Astrocyte (in vitro differentiated cells and primary cell): ENCODE measurements at regions not wholly inside any gene's neighbourhood (a gene's known extent, or its start where the extent isn't known, plus 50 kb on each side); places are given as distances from the start of the nearest gene placed in this dataset.

Experiments used
- DNase-seq: peaks from one replicate; pipeline ENCODE4 v3.0.0-alpha.2; 2010; ENCODE audit warnings: low read depth
- FAIRE-seq: peaks from 2 replicates; lab custom pipeline; 2011; peaks lifted over from hg19 to GRCh38; lab: Jason Lieb, UNC
- H2AFZ ChIP-seq: 2 replicates; pipeline ENCODE4 v1.6.0; 2012; ENCODE audit warnings: low read depth, low read length, inconsistent platforms
- H3K27ac ChIP-seq: 2 replicates; pipeline ENCODE4 v1.5.1; 2011; ENCODE audit warnings: low read depth, low read length, inconsistent platforms
- H3K27me3 ChIP-seq: 2 replicates; pipeline ENCODE4 v1.6.0; 2011; ENCODE audit warnings: low read length, inconsistent platforms; ENCODE audit not compliant: insufficient read depth
- H3K36me3 ChIP-seq: 2 replicates; pipeline ENCODE4 v1.5.1; 2011; ENCODE audit warnings: low read length, inconsistent platforms; ENCODE audit not compliant: insufficient read depth
- H3K4me1 ChIP-seq: 2 replicates; pipeline ENCODE4 v1.5.1; 2011; ENCODE audit warnings: low read length, inconsistent platforms; ENCODE audit not compliant: insufficient read depth
- H3K4me2 ChIP-seq: 2 replicates; pipeline ENCODE4 v1.6.0; 2012; ENCODE audit warnings: low read length, inconsistent platforms
- H3K4me3 ChIP-seq: 2 replicates; pipeline ENCODE4 v1.5.1; 2011; ENCODE audit warnings: low read depth, mild to moderate bottlenecking, low read length, inconsistent platforms; ENCODE audit not compliant: insufficient read depth
- H3K79me2 ChIP-seq: 2 replicates; pipeline ENCODE4 v1.6.0; 2012; ENCODE audit warnings: mild to moderate bottlenecking, low read length, inconsistent platforms; ENCODE audit not compliant: insufficient read depth
- H3K9ac ChIP-seq: 2 replicates; pipeline ENCODE4 v1.6.0; 2012; ENCODE audit warnings: mild to moderate bottlenecking, low read length, inconsistent platforms
- H3K9me3 ChIP-seq: 2 replicates; pipeline ENCODE4 v1.5.1; 2012; ENCODE audit warnings: low read depth, mild to moderate bottlenecking, low read length, inconsistent platforms; ENCODE audit not compliant: insufficient read depth
- H4K20me1 ChIP-seq: 2 replicates; pipeline ENCODE4 v1.6.0; 2012; ENCODE audit warnings: low read length, inconsistent platforms; ENCODE audit not compliant: insufficient read depth
- H3K27ac Mint-ChIP-seq: one replicate; pipeline ENCODE4 v1.8.0; 2021; ENCODE audit warnings: mild to moderate bottlenecking, mixed read lengths; ENCODE audit not compliant: unreplicated experiment
- H3K27me3 Mint-ChIP-seq: one replicate; pipeline ENCODE4 v1.8.0; 2021; ENCODE audit warnings: low read depth, mixed read lengths; ENCODE audit not compliant: unreplicated experiment
- H3K36me3 Mint-ChIP-seq: one replicate; pipeline ENCODE4 v1.8.0; 2021; ENCODE audit warnings: low read depth, mixed read lengths; ENCODE audit not compliant: unreplicated experiment
- H3K4me1 Mint-ChIP-seq: one replicate; pipeline ENCODE4 v1.8.0; 2021; ENCODE audit warnings: low read depth, mixed read lengths; ENCODE audit not compliant: unreplicated experiment
- H3K4me3 Mint-ChIP-seq: one replicate; pipeline ENCODE4 v1.8.0; 2021; ENCODE audit warnings: mild to moderate bottlenecking, moderate library complexity, mixed read lengths; ENCODE audit not compliant: unreplicated experiment
- H3K9me3 Mint-ChIP-seq: one replicate; pipeline ENCODE4 v1.8.0; 2021; ENCODE audit warnings: mild to moderate bottlenecking, mixed read lengths; ENCODE audit not compliant: unreplicated experiment
- CTCF ChIP-seq: IDR thresholded peaks from 2 replicates; pipeline ENCODE4 v1.5.1; 2011; ENCODE audit warnings: low read depth, mild to moderate bottlenecking, inconsistent platforms, low read length, moderate library complexity; ENCODE audit not compliant: insufficient read depth
- EZH2 ChIP-seq: IDR thresholded peaks from 2 replicates; pipeline ENCODE4 v1.6.1; 2012; ENCODE audit warnings: mild to moderate bottlenecking, low read length, inconsistent platforms; ENCODE audit not compliant: insufficient read depth

DNA sequence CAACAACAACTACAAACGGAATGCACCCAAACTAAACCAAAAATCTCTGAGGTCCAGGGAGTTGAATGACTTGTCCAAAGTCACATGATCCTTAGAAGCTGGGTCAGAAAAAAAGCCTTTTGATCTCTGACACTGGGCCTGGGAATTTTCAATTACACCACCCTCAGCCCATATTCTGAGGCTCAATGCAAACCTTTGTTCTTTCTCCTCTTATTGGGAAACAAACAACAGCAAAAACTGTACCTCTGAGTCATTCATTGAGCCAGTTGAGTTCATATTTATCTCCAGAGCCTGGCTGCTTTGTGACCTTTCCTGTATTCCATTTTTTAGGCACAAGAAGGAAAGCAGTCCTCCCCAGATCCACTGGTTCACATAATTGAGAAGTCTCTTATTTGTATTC, 51.2 kb upstream of the SORCS1 start:
- Mint-ChIP-seq H3K27ac (no peak overlapping the region), H3K27me3 (peaks cover 2% of the 10 kb centered on the region), H3K4me3 (no peak overlapping the region), H3K9me3 (no peaks in the 10 kb centered on the region), H3K36me3 (no peaks in the 10 kb centered on the region), H3K4me1 (no peaks in the 10 kb centered on the region)
- H3K4me1 ChIP-seq = no peaks in the 10 kb centered on the region
- H3K79me2 ChIP-seq = no peaks in the 10 kb centered on the region
- no peaks in the 10 kb centered on the region for H3K9me3 ChIP-seq
- DNase-seq (no peak), FAIRE-seq (no peak)
- no peak overlapping the region for H2AFZ ChIP-seq
- no peaks in the 10 kb centered on the region for H3K36me3 ChIP-seq
- no peak for TF ChIP-seq CTCF
- TF ChIP-seq EZH2 = no peak
- no peak overlapping the region for H3K4me3 ChIP-seq
- no peak overlapping the region for H3K4me2 ChIP-seq
- H4K20me1 ChIP-seq = no peaks in the 10 kb centered on the region
- no peak overlapping the region for H3K27ac ChIP-seq
- no peaks in the 10 kb centered on the region for H3K27me3 ChIP-seq
- H3K9ac ChIP-seq = no peak overlapping the region
